ENCODE measurements at regions not wholly inside any gene's neighbourhood (a gene's known extent, or its start where the extent isn't known, plus 50 kb on each side); places are given as distances from the start of the nearest gene placed in this dataset.

- no peak overlapping the region for H3K4me3 ChIP-seq (replicated peaks; ENCODE audit: low read depth, low read length)
- peak; percentile 40 for TF ChIP-seq CTCF (IDR thresholded peaks at IDR 0.05; ENCODE audit: insufficient read depth, low read length, poor library complexity, severe bottlenecking)
- no peaks in the 10 kb centered on the region for H3K36me3 ChIP-seq (ENCODE audit: control insufficient read depth, insufficient read depth, low read length)
- no peaks in the 10 kb centered on the region for H3K27me3 ChIP-seq (replicated peaks; ENCODE audit: control insufficient read depth, insufficient read depth, low read length)
- DNase-seq (ENCODE audit: extremely low read depth, insufficient read length), result no peak
Observed at GRCh38 chr18:6543330-6543908, 128.7 kb upstream of the L3MBTL4 start.

- Histone ChIP-seq H3K4me3 (replicated peaks; ENCODE audit: low read depth, low read length) (no peak overlapping the region), H3K27me3 (replicated peaks; ENCODE audit: control insufficient read depth, insufficient read depth, low read length) (no peaks in the 10 kb centered on the region), H3K36me3 (ENCODE audit: control insufficient read depth, insufficient read depth, low read length) (no peaks in the 10 kb centered on the region)
- no peak for TF ChIP-seq CTCF (IDR thresholded peaks at IDR 0.05; ENCODE audit: insufficient read depth, low read length, poor library complexity, severe bottlenecking)
- DNase-seq (ENCODE audit: extremely low read depth, insufficient read length), result no peak
Observed at GRCh38 chr18:6546229-6546628, 131.5 kb upstream of the L3MBTL4 start.

GRCh38 chr18:6547476-6547875 is 132.8 kb upstream of the L3MBTL4 start:
- no peak for DNase-seq (ENCODE audit: extremely low read depth, insufficient read length)
- H3K36me3 ChIP-seq (ENCODE audit: control insufficient read depth, insufficient read depth, low read length), result no peaks in the 10 kb centered on the region
- H3K4me3 ChIP-seq (replicated peaks; ENCODE audit: low read depth, low read length), result no peak overlapping the region
- H3K27me3 ChIP-seq (replicated peaks; ENCODE audit: control insufficient read depth, insufficient read depth, low read length), result no peaks in the 10 kb centered on the region
- no peak for TF ChIP-seq CTCF (IDR thresholded peaks at IDR 0.05; ENCODE audit: insufficient read depth, low read length, poor library complexity, severe bottlenecking)

GRCh38 chr18:6553234-6553900 is 138.7 kb upstream of the L3MBTL4 start:
- DNase-seq (ENCODE audit: extremely low read depth, insufficient read length), result no peak

GRCh38 chr18:6557057-6557769 is 142.5 kb upstream of the L3MBTL4 start:
- TF ChIP-seq CTCF (IDR thresholded peaks at IDR 0.05; ENCODE audit: insufficient read depth, low read length, poor library complexity, severe bottlenecking), result no peak
- no peak for DNase-seq (ENCODE audit: extremely low read depth, insufficient read length)
- H3K36me3 ChIP-seq (ENCODE audit: control insufficient read depth, insufficient read depth, low read length), result no peaks in the 10 kb centered on the region
- H3K27me3 ChIP-seq (replicated peaks; ENCODE audit: control insufficient read depth, insufficient read depth, low read length), result no peaks in the 10 kb centered on the region; the same call in 1 of the 2 replicates
- no peak overlapping the region for H3K4me3 ChIP-seq (replicated peaks; ENCODE audit: low read depth, low read length)

More at GRCh38 chr18:6553234-6553900, 138.7 kb upstream of the L3MBTL4 start:
- no peak for TF ChIP-seq CTCF (IDR thresholded peaks at IDR 0.05; ENCODE audit: insufficient read depth, low read length, poor library complexity, severe bottlenecking)
- Histone ChIP-seq H3K4me3 (replicated peaks; ENCODE audit: low read depth, low read length) (no peak overlapping the region), H3K36me3 (ENCODE audit: control insufficient read depth, insufficient read depth, low read length) (no peaks in the 10 kb centered on the region), H3K27me3 (replicated peaks; ENCODE audit: control insufficient read depth, insufficient read depth, low read length) (no peaks in the 10 kb centered on the region)

Measured in GM06990 (cell line).